H1 (cell line): ENCODE measurements at regions not wholly inside any gene's neighbourhood (a gene's known extent, or its start where the extent isn't known, plus 50 kb on each side); places are given as distances from the start of the nearest gene placed in this dataset.
"Not testable (repeated sequence)": the region's sequence is repeated elsewhere in the genome, so short reads cannot be mapped to it uniquely, and the experiment has no call there.

Experiments used
- CTCF ChIA-PET: fragments of 300-600 bp; sonication (Branson Sonifier 250); formaldehyde crosslinking; loops from one replicate; lab custom pipeline; 2021; ENCODE audit not compliant: partially characterized antibody; lab: Charles Lee
- POLR2A ChIA-PET: fragments of 300-600 bp; sonication (Branson Sonifier 250); formaldehyde crosslinking; loops from one replicate; lab custom pipeline; 2021; ENCODE audit warnings: inconsistent platforms; ENCODE audit not compliant: partially characterized antibody; lab: Charles Lee
- DNase-seq, 2 experiments: peaks; one replicate each; pipeline versions ENCODE4 v3.0.0 to v3.0.0-alpha.2; 2010 to 2022; ENCODE audit warnings: low spot score in 2 of 2, low read depth in 1 of 2, mixed read lengths in 1 of 2
- FAIRE-seq: peaks from 2 replicates; lab custom pipeline; 2011; peaks lifted over from hg19 to GRCh38; lab: Jason Lieb, UNC
- H2AFZ ChIP-seq: 2 replicates; pipeline ENCODE4 v1.8.1; 2012; ENCODE audit warnings: low read length, inconsistent platforms
- H2AK5ac ChIP-seq: 2 replicates; pipeline ENCODE4 v1.6.1; 2013; ENCODE audit warnings: low read depth, low read length
- H2BK120ac ChIP-seq: replicated peaks from 2 replicates; pipeline ENCODE3; 2013; ENCODE audit warnings: low read depth, low read length, inconsistent platforms
- H2BK12ac ChIP-seq: 2 replicates; pipeline ENCODE4 v1.6.1; 2013; ENCODE audit warnings: low read depth, low read length
- H2BK15ac ChIP-seq: 2 replicates; pipeline ENCODE4 v1.6.1; 2013; ENCODE audit warnings: low read length
- H2BK20ac ChIP-seq: 2 replicates; pipeline ENCODE4 v1.6.1; 2013; ENCODE audit warnings: low read length
- H2BK5ac ChIP-seq: 2 replicates; pipeline ENCODE4 v1.6.1; 2013; ENCODE audit warnings: low read depth, low read length
- H3K14ac ChIP-seq: 2 replicates; pipeline ENCODE4 v1.6.1; 2013; ENCODE audit warnings: inconsistent platforms; ENCODE audit not compliant: insufficient read length
- H3K18ac ChIP-seq: 2 replicates; pipeline ENCODE4 v1.6.1; 2013; ENCODE audit warnings: low read length; ENCODE audit errors: extremely low read depth
- H3K23ac ChIP-seq: 2 replicates; pipeline ENCODE4 v1.6.1; 2013; ENCODE audit warnings: inconsistent platforms; ENCODE audit not compliant: insufficient read length
- H3K23me2 ChIP-seq: 2 replicates; pipeline ENCODE4 v1.6.1; 2013; ENCODE audit warnings: low read depth, low read length
- H3K27ac ChIP-seq: 2 replicates; pipeline ENCODE4 v1.6.1; 2011; ENCODE audit warnings: low read depth, low read length, inconsistent platforms
- H3K27me3 ChIP-seq, 4 experiments: replicated peaks in 1 of 4; 1 replicate in 1 of 4; 2 replicates in 3 of 4; pipeline versions ENCODE4 v1.6.1 to v1.8.1; 2011 to 2013; ENCODE audit warnings: low read length in 3 of 4, mild to moderate bottlenecking in 3 of 4, inconsistent platforms in 2 of 4, mixed read lengths in 2 of 4, moderate library complexity in 1 of 4; ENCODE audit not compliant: control insufficient read depth in 3 of 4, insufficient read depth in 3 of 4; ENCODE audit errors: extremely low read depth in 1 of 4
- H3K36me3 ChIP-seq, 4 experiments: 2 replicates each; pipeline versions ENCODE4 v1.6.1 to v1.8.1; 2011 to 2013; ENCODE audit warnings: mild to moderate bottlenecking in 4 of 4, low read length in 3 of 4, moderate library complexity in 2 of 4, control low read depth in 1 of 4, inconsistent platforms in 1 of 4; ENCODE audit not compliant: insufficient read depth in 4 of 4, control insufficient read depth in 2 of 4
- H3K4ac ChIP-seq: replicated peaks from 2 replicates; pipeline ENCODE3; 2013; ENCODE audit warnings: low read length, low read depth, mixed read lengths, inconsistent platforms; ENCODE audit not compliant: insufficient read length
- H3K4me1 ChIP-seq, 4 experiments: replicated peaks in 1 of 4; 1 replicate in 1 of 4; 2 replicates in 3 of 4; pipeline versions ENCODE4 v1.6.1 to v1.8.1; 2011 to 2013; ENCODE audit warnings: low read length in 3 of 4, inconsistent platforms in 2 of 4, mixed read lengths in 1 of 4; ENCODE audit not compliant: insufficient read depth in 4 of 4, control insufficient read depth in 3 of 4
- H3K4me2 ChIP-seq, 2 experiments: 2 replicates each; pipeline versions ENCODE4 v1.6.1 to v1.8.1; 2011 to 2013; ENCODE audit warnings: low read depth in 2 of 2, low read length in 2 of 2, control low read depth in 1 of 2, inconsistent platforms in 1 of 2, mild to moderate bottlenecking in 1 of 2; ENCODE audit not compliant: insufficient read depth in 1 of 2
- H3K4me3 ChIP-seq, 4 experiments: fragments of 200-600, 300-600 bp in 1 of 4; sonication (generic), shearing (Covaris generic), sonication (Bioruptor Twin) in 1 of 4; 2 replicates each; pipeline versions ENCODE4 v1.5.1 to v1.8.1; 2011 to 2016; ENCODE audit warnings: low read length in 4 of 4, low read depth in 3 of 4, control low read depth in 2 of 4, inconsistent platforms in 2 of 4, mild to moderate bottlenecking in 2 of 4, mixed read lengths in 1 of 4, moderate library complexity in 1 of 4; ENCODE audit not compliant: insufficient read depth in 2 of 4; ENCODE audit errors: extremely low read depth in 1 of 4
- H3K56ac ChIP-seq: replicated peaks from 2 replicates; pipeline ENCODE3; 2013; ENCODE audit warnings: low read depth, mild to moderate bottlenecking, mixed read lengths, low read length, inconsistent platforms; ENCODE audit not compliant: insufficient read length
- H3K79me1 ChIP-seq: 2 replicates; pipeline ENCODE4 v1.6.1; 2013; ENCODE audit warnings: low read depth, low read length, control low read depth
- H3K79me2 ChIP-seq, 2 experiments: 2 replicates each; pipeline versions ENCODE4 v1.6.1 to v1.8.1; 2012 to 2013; ENCODE audit warnings: low read length in 2 of 2, mild to moderate bottlenecking in 2 of 2, inconsistent platforms in 1 of 2; ENCODE audit not compliant: insufficient read depth in 2 of 2, control insufficient read depth in 1 of 2
- H3K9ac ChIP-seq, 4 experiments: replicated peaks in 1 of 4; 1 replicate in 1 of 4; 2 replicates in 3 of 4; pipeline versions ENCODE4 v1.6.1 to v1.8.1; 2011 to 2013; ENCODE audit warnings: low read depth in 3 of 4, low read length in 3 of 4, control low read depth in 2 of 4, mild to moderate bottlenecking in 2 of 4, moderate library complexity in 2 of 4, inconsistent platforms in 1 of 4; ENCODE audit errors: extremely low read depth in 1 of 4
- H3K9me3 ChIP-seq, 2 experiments: 2 replicates each; pipeline versions ENCODE4 v1.6.1 to v1.8.1; 2012 to 2013; ENCODE audit warnings: mild to moderate bottlenecking in 2 of 2, moderate library complexity in 2 of 2, control low read depth in 1 of 2, inconsistent platforms in 1 of 2, low read depth in 1 of 2, low read length in 1 of 2, mixed read lengths in 1 of 2; ENCODE audit not compliant: insufficient read depth in 2 of 2
- H4K20me1 ChIP-seq, 2 experiments: replicated peaks in 1 of 2; 2 replicates each; pipeline versions ENCODE3 to v1.8.1; 2011 to 2013; ENCODE audit warnings: inconsistent platforms in 2 of 2, low read length in 2 of 2, mild to moderate bottlenecking in 1 of 2; ENCODE audit not compliant: insufficient read depth in 2 of 2, control insufficient read depth in 1 of 2
- H4K5ac ChIP-seq: 2 replicates; pipeline ENCODE4 v1.6.1; 2013; ENCODE audit warnings: low read length, low read depth, mixed read lengths, inconsistent platforms; ENCODE audit not compliant: insufficient read length
- H4K8ac ChIP-seq: 2 replicates; pipeline ENCODE4 v1.8.0; 2013; ENCODE audit warnings: mild to moderate bottlenecking, moderate library complexity, low read length, inconsistent platforms; ENCODE audit not compliant: insufficient read depth; ENCODE audit errors: extremely low read depth
- H4K91ac ChIP-seq: replicated peaks from 2 replicates; pipeline ENCODE3; 2013; ENCODE audit warnings: low read length, mixed read lengths, inconsistent platforms; ENCODE audit not compliant: insufficient read length
- ASH2L ChIP-seq: fragments of 200-600, 300-600 bp; sonication (generic); IDR thresholded peaks from one replicate; pipeline ENCODE4 v1.7.1; 2017; ENCODE audit warnings: low read length
- RFX5 ChIP-seq: IDR thresholded peaks from 2 replicates; pipeline ENCODE4 v1.6.1; 2011; ENCODE audit warnings: low read depth, low read length, improper control_type of control experiment, borderline replicate concordance
- TBP ChIP-seq: IDR thresholded peaks from 2 replicates; pipeline ENCODE4 v1.6.1; 2011; ENCODE audit warnings: low read depth, low read length, improper control_type of control experiment
- WGBS, 2 experiments: shearing (Covaris generic) in 1 of 2; methylation state at CpG; one replicate each; pipeline versions ENCODE4 v1.1.6 to v1.1.7; 2013 to 2015; ENCODE audit warnings: low lambda C conversion rate in 2 of 2, mixed read lengths in 2 of 2, inconsistent platforms in 1 of 2, low coverage in 1 of 2, missing lambda C conversion rate in 1 of 2; ENCODE audit not compliant: insufficient replicate concordance in 2 of 2, insufficient coverage in 1 of 2, insufficient read length in 1 of 2; ENCODE audit errors: extremely low coverage in 1 of 2, missing lambda C conversion rate in 1 of 2; 5-methylcytosine and 5-hydroxymethylcytosine counted together

GRCh38 chr17:26731005-26731921 is 562.7 kb upstream of the WSB1 start (continued):
- TF ChIP-seq RFX5 (no peak), TBP (no peak), ASH2L (no peak)

- H3K23ac ChIP-seq, H3K27me3 ChIP-seq, POLR2A ChIA-PET, CTCF ChIA-PET, H3K4ac ChIP-seq, H3K4me1 ChIP-seq, H4K20me1 ChIP-seq, H2BK20ac ChIP-seq, H3K36me3 ChIP-seq, H3K56ac ChIP-seq, FAIRE-seq, H3K4me2 ChIP-seq, H3K9ac ChIP-seq, H3K18ac ChIP-seq, H2BK120ac ChIP-seq, H4K91ac ChIP-seq, H2AFZ ChIP-seq, H2AK5ac ChIP-seq, H3K23me2 ChIP-seq, H4K5ac ChIP-seq, H2BK5ac ChIP-seq, H2BK15ac ChIP-seq, H3K79me1 ChIP-seq, H4K8ac ChIP-seq, H3K27ac ChIP-seq, DNase-seq, H3K14ac ChIP-seq, H3K79me2 ChIP-seq, H3K4me3 ChIP-seq, H2BK12ac ChIP-seq: not testable (repeated sequence)
- 87% methylated on average over 18 of the region's 22 CpGs; no CpG with 5 or more reads in 1 of the 2 experiments for WGBS, 2 experiments
- peaks cover 16 to 55% of the 10 kb centered on the region in 2 experiments; a peak in 3 of 4 replicates for H3K9me3 ChIP-seq
Measured at GRCh38 chr17:26731926-26732325, 562.0 kb upstream of the WSB1 start.
